ENCODE measurements at regions not wholly inside any gene's neighbourhood (a gene's known extent, or its start where the extent isn't known, plus 50 kb on each side); places are given as distances from the start of the nearest gene placed in this dataset.

DNA sequence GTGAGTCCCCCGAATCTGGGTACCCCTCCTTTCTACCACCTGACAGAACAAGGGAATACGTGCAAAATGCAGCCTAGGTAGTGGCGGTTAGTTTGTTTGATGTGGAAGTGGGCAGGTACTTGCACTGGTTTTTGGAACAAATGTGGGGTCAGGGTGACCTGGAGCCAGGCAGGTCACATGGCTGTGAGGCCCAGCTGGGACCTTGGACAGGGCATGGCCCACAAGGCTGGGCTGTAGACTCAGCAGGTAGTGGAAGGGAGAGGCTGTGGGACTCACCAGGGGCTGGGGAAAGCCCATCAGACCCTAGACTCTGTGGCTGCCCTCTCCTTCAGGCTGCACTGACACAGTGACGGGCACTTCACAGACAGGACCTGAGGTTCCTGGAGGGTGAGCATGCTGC, 159.9 kb upstream of the ADCY1 start:
- TF ChIP-seq ZFP3 (CRISPR knock-in tag; IDR thresholded peaks at IDR 0.05) (no peak), TCF4 (CRISPR knock-in tag; IDR thresholded peaks at IDR 0.05; ENCODE audit: borderline replicate concordance) (no peak), OSR1 (CRISPR knock-in tag; IDR thresholded peaks at IDR 0.05) (no peak), ZNF8 (CRISPR knock-in tag; IDR thresholded peaks at IDR 0.05) (no peak), RARB (CRISPR knock-in tag; IDR thresholded peaks at IDR 0.05) (no peak), BACH2 (CRISPR knock-in tag; IDR thresholded peaks at IDR 0.05; ENCODE audit: borderline replicate concordance) (no peak), ESRRG (CRISPR knock-in tag; IDR thresholded peaks at IDR 0.05) (no peak), ZNF70 (CRISPR knock-in tag; IDR thresholded peaks at IDR 0.05) (no peak), GLIS3 (CRISPR knock-in tag; IDR thresholded peaks at IDR 0.05) (no peak), CSDC2 (CRISPR knock-in tag; IDR thresholded peaks at IDR 0.05) (no peak), ARNTL (CRISPR knock-in tag; IDR thresholded peaks at IDR 0.05; ENCODE audit: borderline replicate concordance, low read depth) (no peak), TOX (CRISPR knock-in tag; IDR thresholded peaks at IDR 0.05; ENCODE audit: borderline replicate concordance) (no peak), ZFP30 (CRISPR knock-in tag; IDR thresholded peaks at IDR 0.05) (no peak), ISL1 (CRISPR knock-in tag; IDR thresholded peaks at IDR 0.05) (no peak), PPARA (CRISPR knock-in tag; IDR thresholded peaks at IDR 0.05; ENCODE audit: borderline replicate concordance) (no peak)
- TF ChIP-seq, protein P1, sequence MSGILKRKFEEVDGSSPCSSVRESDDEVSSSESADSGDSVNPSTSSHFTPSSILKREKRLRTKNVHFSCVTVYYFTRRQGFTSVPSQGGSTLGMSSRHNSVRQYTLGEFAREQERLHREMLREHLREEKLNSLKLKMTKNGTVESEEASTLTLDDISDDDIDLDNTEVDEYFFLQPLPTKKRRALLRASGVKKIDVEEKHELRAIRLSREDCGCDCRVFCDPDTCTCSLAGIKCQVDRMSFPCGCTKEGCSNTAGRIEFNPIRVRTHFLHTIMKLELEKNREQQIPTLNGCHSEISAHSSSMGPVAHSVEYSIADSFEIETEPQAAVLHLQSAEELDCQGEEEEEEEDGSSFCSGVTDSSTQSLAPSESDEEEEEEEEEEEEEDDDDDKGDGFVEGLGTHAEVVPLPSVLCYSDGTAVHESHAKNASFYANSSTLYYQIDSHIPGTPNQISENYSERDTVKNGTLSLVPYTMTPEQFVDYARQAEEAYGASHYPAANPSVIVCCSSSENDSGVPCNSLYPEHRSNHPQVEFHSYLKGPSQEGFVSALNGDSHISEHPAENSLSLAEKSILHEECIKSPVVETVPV (CRISPR knock-in tag; IDR thresholded peaks at IDR 0.05) = no peak
- TF ChIP-seq, protein P2, sequence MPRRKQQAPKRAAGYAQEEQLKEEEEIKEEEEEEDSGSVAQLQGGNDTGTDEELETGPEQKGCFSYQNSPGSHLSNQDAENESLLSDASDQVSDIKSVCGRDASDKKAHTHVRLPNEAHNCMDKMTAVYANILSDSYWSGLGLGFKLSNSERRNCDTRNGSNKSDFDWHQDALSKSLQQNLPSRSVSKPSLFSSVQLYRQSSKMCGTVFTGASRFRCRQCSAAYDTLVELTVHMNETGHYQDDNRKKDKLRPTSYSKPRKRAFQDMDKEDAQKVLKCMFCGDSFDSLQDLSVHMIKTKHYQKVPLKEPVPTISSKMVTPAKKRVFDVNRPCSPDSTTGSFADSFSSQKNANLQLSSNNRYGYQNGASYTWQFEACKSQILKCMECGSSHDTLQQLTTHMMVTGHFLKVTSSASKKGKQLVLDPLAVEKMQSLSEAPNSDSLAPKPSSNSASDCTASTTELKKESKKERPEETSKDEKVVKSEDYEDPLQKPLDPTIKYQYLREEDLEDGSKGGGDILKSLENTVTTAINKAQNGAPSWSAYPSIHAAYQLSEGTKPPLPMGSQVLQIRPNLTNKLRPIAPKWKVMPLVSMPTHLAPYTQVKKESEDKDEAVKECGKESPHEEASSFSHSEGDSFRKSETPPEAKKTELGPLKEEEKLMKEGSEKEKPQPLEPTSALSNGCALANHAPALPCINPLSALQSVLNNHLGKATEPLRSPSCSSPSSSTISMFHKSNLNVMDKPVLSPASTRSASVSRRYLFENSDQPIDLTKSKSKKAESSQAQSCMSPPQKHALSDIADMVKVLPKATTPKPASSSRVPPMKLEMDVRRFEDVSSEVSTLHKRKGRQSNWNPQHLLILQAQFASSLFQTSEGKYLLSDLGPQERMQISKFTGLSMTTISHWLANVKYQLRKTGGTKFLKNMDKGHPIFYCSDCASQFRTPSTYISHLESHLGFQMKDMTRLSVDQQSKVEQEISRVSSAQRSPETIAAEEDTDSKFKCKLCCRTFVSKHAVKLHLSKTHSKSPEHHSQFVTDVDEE (CRISPR knock-in tag; IDR thresholded peaks at IDR 0.05) = no peak
- TF ChIP-seq, protein P3, sequence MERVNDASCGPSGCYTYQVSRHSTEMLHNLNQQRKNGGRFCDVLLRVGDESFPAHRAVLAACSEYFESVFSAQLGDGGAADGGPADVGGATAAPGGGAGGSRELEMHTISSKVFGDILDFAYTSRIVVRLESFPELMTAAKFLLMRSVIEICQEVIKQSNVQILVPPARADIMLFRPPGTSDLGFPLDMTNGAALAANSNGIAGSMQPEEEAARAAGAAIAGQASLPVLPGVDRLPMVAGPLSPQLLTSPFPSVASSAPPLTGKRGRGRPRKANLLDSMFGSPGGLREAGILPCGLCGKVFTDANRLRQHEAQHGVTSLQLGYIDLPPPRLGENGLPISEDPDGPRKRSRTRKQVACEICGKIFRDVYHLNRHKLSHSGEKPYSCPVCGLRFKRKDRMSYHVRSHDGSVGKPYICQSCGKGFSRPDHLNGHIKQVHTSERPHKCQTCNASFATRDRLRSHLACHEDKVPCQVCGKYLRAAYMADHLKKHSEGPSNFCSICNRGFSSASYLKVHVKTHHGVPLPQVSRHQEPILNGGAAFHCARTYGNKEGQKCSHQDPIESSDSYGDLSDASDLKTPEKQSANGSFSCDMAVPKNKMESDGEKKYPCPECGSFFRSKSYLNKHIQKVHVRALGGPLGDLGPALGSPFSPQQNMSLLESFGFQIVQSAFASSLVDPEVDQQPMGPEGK (CRISPR knock-in tag; IDR thresholded peaks at IDR 0.05; ENCODE audit: borderline replicate concordance) = no peak
- TF ChIP-seq, protein P4, sequence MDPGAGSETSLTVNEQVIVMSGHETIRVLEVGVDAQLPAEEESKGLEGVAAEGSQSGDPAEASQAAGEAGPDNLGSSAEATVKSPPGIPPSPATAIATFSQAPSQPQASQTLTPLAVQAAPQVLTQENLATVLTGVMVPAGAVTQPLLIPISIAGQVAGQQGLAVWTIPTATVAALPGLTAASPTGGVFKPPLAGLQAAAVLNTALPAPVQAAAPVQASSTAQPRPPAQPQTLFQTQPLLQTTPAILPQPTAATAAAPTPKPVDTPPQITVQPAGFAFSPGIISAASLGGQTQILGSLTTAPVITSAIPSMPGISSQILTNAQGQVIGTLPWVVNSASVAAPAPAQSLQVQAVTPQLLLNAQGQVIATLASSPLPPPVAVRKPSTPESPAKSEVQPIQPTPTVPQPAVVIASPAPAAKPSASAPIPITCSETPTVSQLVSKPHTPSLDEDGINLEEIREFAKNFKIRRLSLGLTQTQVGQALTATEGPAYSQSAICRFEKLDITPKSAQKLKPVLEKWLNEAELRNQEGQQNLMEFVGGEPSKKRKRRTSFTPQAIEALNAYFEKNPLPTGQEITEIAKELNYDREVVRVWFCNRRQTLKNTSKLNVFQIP (CRISPR knock-in tag; IDR thresholded peaks at IDR 0.05; ENCODE audit: borderline replicate concordance, low read depth) = no peak
- no peak for ATAC-seq

DNA sequence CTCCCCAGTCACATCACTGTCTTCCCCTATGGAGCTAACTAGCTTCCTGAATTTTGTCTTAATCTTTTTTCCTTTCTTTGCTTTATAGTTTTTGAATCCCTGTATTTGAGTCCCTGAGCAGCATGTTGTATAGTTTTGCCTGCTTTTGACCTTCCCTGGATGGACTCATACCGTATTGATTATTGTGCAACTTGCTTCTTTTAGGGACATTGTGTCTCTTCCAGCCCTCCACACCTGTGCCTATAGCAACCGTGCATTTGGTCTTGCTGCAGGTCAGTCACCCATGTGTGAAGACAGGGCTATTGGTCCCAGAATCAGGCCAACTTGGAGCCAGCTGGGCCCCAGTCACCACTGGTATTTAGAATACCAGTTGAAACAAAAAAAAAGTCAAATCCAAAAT, 158.9 kb upstream of the ADCY1 start:
- ATAC-seq = no peak
- TF ChIP-seq ZNF8 (CRISPR knock-in tag; IDR thresholded peaks at IDR 0.05) = no peak
- no peak for TF ChIP-seq TOX (CRISPR knock-in tag; IDR thresholded peaks at IDR 0.05; ENCODE audit: borderline replicate concordance)
- TF ChIP-seq TCF4 (CRISPR knock-in tag; IDR thresholded peaks at IDR 0.05; ENCODE audit: borderline replicate concordance) = no peak
- TF ChIP-seq ZNF70 (CRISPR knock-in tag; IDR thresholded peaks at IDR 0.05) = no peak

DNA sequence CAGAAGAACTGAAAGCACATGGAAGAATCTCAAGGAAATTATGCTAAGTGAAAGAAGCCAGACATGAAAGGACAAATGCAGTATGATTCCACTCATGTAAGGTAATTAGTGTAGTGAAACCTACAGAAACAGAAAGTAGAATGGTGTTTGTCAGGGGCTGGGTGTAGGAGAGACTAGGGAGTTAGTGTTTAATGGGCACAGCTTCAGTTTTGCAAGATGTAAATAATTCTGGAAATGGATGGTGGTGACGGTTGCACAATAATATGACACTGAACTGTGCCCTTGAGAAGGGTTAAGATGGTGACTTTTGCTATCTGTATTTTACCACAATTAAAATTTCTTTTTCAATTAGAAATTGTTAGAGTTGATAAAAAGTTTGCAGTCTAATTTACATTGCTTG, 157.3 kb upstream of the ADCY1 start:
- TF ChIP-seq, protein P5, sequence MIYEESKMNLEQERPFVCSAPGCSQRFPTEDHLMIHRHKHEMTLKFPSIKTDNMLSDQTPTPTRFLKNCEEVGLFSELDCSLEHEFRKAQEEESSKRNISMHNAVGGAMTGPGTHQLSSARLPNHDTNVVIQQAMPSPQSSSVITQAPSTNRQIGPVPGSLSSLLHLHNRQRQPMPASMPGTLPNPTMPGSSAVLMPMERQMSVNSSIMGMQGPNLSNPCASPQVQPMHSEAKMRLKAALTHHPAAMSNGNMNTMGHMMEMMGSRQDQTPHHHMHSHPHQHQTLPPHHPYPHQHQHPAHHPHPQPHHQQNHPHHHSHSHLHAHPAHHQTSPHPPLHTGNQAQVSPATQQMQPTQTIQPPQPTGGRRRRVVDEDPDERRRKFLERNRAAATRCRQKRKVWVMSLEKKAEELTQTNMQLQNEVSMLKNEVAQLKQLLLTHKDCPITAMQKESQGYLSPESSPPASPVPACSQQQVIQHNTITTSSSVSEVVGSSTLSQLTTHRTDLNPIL (CRISPR knock-in tag; IDR thresholded peaks at IDR 0.05; ENCODE audit: low read depth) = no peak
- TF ChIP-seq ISL1 (CRISPR knock-in tag; IDR thresholded peaks at IDR 0.05) (no peak), SNAI2 (CRISPR knock-in tag; IDR thresholded peaks at IDR 0.05) (no peak), ESRRG (CRISPR knock-in tag; IDR thresholded peaks at IDR 0.05) (no peak), OSR1 (CRISPR knock-in tag; IDR thresholded peaks at IDR 0.05) (no peak), ZFP30 (CRISPR knock-in tag; IDR thresholded peaks at IDR 0.05) (no peak), CSDC2 (CRISPR knock-in tag; IDR thresholded peaks at IDR 0.05) (no peak), TCF4 (CRISPR knock-in tag; IDR thresholded peaks at IDR 0.05; ENCODE audit: borderline replicate concordance) (no peak), PPARA (CRISPR knock-in tag; IDR thresholded peaks at IDR 0.05; ENCODE audit: borderline replicate concordance) (no peak), ZNF565 (CRISPR knock-in tag; conservative IDR thresholded peaks at IDR 0.05; ENCODE audit: low read depth) (no peak), TOX (CRISPR knock-in tag; IDR thresholded peaks at IDR 0.05; ENCODE audit: borderline replicate concordance) (no peak)
- TF ChIP-seq, protein P1 (CRISPR knock-in tag; IDR thresholded peaks at IDR 0.05) = no peak
- TF ChIP-seq, protein P3 (CRISPR knock-in tag; IDR thresholded peaks at IDR 0.05; ENCODE audit: borderline replicate concordance) = no peak
- no peak for ATAC-seq

Measured in SK-N-SH treated with all-trans-retinoic acid at 6 μM for 48 hours (cell line).